Thyroid gland (tissue), 4 donors: ENCODE measurements at regions not wholly inside any gene's neighbourhood (a gene's known extent, or its start where the extent isn't known, plus 50 kb on each side); places are given as distances from the start of the nearest gene placed in this dataset.

ENCODE experiments used
- CTCF ChIP-seq, 6 experiments: fragments of 200-600 bp in 3 of 6; fragments of 450-650 bp in 3 of 6; sonication (generic) in 3 of 6; IDR thresholded peaks; one replicate each; pipeline ENCODE4 v1.5.1; 2016 to 2019; ENCODE audit warnings: antibody characterized with exemption in 6 of 6, mild to moderate bottlenecking in 2 of 6, inconsistent platforms in 1 of 6, moderate library complexity in 1 of 6
- POLR2A ChIP-seq, 2 donors: fragments of 450-650 bp; IDR thresholded peaks; one replicate each; pipeline ENCODE4 v1.6.1; 2017; ENCODE audit warnings: antibody characterized with exemption in 2 of 2, mild to moderate bottlenecking in 2 of 2, moderate library complexity in 1 of 2

GRCh38 chr12:4171742-4172141 is 101.8 kb upstream of the CCND2 start:
- TF ChIP-seq CTCF (IDR thresholded peaks at IDR 0.05), result no peak
- no peak for TF ChIP-seq POLR2A (IDR thresholded peaks at IDR 0.05)
